DND-41 (cell line): ENCODE measurements at regions not wholly inside any gene's neighbourhood (a gene's known extent, or its start where the extent isn't known, plus 50 kb on each side); places are given as distances from the start of the nearest gene placed in this dataset.

Experiments
- EZH2 ChIP-seq: IDR thresholded peaks from 3 replicates; pipeline ENCODE4 v1.6.1; 2012; ENCODE audit warnings: borderline replicate concordance, low read depth, mild to moderate bottlenecking, moderate library complexity, low read length, inconsistent platforms; ENCODE audit not compliant: severe bottlenecking
- TF ChIP-seq, protein P1 (sequence below): IDR thresholded peaks from 2 replicates; pipeline ENCODE4 v1.5.1; 2012; ENCODE audit warnings: borderline replicate concordance, low read length, moderate library complexity, mild to moderate bottlenecking; ENCODE audit not compliant: poor library complexity, severe bottlenecking; ENCODE audit errors: extremely low read depth

DNA sequence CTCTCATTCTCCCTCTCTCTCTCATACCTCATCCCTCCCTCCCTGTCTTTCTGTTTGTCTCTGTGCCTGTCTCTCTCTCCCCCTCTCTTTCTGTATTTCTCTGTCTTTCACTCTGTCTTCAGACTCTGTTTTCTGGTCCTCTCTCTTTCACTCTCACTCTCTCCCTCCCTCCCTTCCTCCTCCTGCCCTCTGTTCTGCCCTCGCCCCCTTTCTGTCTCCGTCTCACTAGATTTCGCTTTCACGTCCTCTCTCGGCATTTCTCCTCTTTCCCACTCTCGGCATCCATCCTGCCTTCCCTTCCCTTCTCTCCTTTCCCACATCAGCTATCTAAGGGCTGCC is 183.0 kb downstream of the PHETA1 start:
- TF ChIP-seq, protein P1, sequence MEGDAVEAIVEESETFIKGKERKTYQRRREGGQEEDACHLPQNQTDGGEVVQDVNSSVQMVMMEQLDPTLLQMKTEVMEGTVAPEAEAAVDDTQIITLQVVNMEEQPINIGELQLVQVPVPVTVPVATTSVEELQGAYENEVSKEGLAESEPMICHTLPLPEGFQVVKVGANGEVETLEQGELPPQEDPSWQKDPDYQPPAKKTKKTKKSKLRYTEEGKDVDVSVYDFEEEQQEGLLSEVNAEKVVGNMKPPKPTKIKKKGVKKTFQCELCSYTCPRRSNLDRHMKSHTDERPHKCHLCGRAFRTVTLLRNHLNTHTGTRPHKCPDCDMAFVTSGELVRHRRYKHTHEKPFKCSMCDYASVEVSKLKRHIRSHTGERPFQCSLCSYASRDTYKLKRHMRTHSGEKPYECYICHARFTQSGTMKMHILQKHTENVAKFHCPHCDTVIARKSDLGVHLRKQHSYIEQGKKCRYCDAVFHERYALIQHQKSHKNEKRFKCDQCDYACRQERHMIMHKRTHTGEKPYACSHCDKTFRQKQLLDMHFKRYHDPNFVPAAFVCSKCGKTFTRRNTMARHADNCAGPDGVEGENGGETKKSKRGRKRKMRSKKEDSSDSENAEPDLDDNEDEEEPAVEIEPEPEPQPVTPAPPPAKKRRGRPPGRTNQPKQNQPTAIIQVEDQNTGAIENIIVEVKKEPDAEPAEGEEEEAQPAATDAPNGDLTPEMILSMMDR, result no peak
- TF ChIP-seq EZH2, result no peak
